HG03342 (cell line): ENCODE measurements at regions not wholly inside any gene's neighbourhood (a gene's known extent, or its start where the extent isn't known, plus 50 kb on each side); places are given as distances from the start of the nearest gene placed in this dataset.

Experiments used
- ATAC-seq: cut with Tn5 transposase; IDR thresholded peaks from one replicate; pipeline ENCODE4 v1.9.1; 2021; ENCODE audit warnings: mild to moderate bottlenecking, moderate library complexity; ENCODE audit not compliant: unreplicated experiment

DNA sequence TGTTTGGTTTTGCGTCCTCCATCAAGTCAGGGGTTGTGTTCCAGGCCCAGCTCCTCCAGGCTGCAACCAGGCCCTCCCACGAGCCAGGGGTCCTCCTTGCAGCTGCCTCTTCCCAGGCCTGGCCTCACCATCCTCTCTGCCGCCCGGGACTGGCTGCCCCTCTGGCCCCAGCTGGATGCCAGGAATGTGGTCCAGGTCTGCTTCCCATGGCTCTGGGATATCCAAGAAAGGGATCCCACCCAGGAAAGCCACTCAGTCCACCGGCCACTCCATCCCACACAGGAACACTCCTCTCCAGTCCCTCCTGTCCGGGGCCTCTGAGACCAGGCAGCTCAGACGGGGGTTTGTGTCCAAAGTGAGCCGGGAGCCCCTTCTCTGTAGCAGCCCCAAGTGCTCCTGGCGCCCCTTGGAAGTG lies 336.4 kb downstream of the BRD1 start:
- no peak for ATAC-seq

GRCh38 chr22:49490692-49491091 lies 337.0 kb downstream of the BRD1 start:
- ATAC-seq: no peak

DNA sequence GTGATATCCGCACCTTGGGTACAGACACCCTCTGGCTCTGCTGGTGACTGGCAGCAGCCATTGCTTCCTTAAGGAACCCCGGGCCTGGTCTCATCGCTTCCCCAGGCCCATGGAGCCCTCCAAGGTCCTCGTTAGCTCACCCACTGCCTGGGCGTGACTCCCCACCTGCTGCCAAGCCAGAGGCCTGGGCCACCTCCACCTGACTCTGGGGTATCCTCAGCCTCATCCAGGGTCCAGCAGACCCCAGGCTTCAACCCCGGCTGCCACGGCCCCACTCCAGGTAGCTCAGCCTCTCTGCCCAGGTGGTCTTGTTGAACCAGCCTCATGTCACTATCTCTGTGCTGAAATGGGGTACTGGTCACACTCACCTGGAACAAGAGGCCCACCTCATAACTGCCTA lies 337.9 kb downstream of the BRD1 start:
- ATAC-seq: no peak

DNA sequence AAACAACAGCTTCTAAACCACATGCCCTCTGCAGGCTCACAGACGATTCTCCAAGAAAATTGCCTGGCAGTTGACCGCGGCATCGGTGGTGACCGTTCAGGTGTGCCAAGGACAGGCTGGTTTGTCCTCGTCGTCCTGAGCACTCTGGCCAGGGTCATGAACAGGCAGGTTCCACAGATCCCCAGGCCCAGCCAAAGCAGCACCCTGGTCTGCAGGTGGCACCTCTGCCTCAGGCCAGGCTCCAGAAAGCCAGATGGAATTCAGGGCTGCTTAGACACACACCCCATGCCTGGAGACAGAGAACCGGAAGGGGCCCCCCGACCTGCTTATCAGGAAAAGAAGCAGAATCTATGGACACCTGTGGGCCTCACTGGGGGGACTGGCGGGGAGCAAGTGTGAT lies 338.7 kb downstream of the BRD1 start:
- ATAC-seq: no peak

GRCh38 chr22:49487950-49488349 lies 339.7 kb downstream of the BRD1 start:
- no peak for ATAC-seq

DNA sequence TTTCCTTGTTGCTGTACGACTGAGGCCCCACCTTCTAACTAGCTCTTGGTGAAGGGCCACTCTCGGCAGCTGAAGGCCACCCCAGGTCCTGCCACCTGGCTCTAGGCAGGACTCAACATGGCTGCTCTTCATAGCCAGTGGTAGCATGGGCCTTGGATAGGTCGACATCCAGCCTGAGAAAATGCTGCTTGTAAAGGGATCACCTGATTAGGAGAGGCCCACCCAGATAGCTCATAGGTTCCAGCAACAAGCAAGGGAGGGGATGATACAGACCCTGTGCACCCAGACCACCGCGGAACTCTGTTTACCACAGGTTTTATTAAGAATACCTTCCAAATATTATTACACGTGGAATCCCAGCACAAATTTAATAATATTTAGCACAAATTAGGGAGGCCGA lies 341.4 kb downstream of the BRD1 start:
- no peak for ATAC-seq

GRCh38 chr22:49483946-49484345 lies 343.7 kb downstream of the BRD1 start:
- ATAC-seq: no peak

DNA sequence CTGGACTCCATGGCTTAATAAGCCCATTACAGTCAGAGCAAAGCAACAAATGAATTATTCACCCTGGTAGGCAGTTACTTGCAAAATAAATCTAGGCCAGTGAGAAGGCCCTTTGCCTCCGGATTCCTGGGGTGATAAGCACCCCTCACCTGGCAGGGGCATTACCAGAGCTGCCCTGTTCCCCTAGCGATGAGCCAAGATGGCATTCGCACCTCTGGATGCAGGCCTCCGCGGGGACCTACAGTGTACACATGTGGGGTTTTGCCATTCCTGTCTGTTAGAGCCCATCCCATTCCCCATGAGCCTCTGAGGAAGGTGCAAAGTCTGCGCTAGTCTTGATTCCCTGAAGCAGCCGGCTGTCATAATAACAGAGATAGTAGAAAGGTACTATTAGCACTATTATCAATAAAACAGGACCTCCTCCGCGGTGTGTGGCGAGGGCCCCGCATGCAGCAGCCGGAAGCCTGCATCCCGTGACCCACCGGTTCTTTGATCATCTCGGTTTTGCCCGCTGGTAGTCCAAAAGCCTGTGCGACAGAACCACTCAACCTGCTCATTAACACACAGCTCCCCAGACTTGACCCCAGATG lies 344.3 kb downstream of the BRD1 start:
- ATAC-seq: no peak

DNA sequence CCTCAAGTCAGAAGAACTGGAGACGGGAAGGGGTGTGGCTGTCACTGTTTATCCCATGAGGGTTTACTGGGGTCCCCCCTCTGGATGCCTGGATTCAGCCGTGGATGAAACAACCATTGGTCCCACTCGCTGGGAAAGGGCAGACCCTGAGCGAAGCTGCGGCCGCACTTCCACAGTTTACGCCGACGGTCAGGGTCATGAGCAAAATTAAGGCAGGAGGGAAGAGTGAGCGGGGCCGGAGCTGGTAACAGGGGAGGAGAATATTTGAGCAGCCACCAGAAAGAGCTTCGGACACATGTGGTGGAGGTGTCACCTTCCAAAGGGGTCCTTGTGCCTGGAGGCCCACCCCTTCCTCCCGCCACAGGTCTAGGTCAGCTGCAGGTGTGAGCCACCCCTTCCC lies 344.9 kb downstream of the BRD1 start:
- ATAC-seq: no peak

GRCh38 chr22:49481659-49482399 lies 345.8 kb downstream of the BRD1 start:
- no peak for ATAC-seq

DNA sequence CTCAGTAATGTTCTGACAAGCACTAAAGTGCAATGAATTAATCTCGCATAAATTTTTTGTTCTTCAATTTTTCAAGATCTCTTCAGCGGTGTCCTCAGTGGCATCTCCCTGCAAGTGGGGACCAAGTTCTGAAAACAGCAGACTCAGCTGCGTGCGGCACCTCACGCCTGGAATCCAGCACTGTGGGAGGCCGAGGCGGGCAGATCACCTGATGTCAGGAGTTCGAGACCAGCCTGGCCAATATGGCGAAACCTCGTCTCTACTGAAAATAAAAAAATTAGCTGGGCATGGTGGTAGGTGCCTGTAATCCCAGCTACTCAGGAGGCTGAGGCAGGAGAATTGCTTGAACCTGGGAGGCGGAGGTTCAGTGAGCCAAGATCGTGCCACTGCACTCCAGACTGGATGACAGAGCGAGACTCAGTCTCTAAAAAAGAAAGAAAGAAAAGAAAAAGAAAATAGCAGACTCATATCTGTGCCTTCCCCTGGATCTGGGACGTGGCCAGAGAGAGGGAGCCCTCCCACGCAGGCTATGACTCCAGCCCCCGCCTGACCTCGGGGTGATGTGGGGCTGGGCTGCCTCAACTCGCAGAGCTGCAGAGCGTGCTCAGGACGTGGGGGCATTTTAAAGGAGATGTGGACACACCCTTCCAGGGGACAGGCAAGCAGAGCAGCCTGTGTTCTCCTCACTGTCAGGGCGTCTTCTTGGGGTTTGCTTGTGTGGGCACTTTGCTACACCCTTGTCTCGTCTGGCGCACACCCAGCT lies 346.6 kb downstream of the BRD1 start:
- ATAC-seq: no peak

GRCh38 chr22:49480331-49480730 lies 347.3 kb downstream of the BRD1 start:
- ATAC-seq: no peak

DNA sequence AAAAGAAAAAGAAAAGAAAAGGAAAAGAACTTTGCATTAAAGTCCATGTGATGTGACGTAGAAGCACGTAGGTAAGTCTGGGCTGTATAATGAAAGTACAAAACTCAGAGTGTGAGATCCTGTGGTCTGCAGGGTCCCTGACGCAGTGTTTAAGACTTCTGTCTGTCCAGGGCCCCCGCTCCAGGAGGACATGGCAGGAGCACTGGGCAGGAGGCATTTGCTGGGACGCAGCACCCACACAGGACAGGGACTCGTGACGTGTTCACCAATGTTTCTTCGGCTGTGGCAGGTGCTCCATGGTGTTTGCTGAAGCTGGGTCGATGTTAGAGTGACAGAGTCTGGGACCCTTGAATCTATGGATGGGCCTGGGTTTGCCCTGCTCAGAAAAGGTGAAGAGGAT lies 348.1 kb downstream of the BRD1 start:
- no peak for ATAC-seq

GRCh38 chr22:49476800-49477400 lies 350.8 kb downstream of the BRD1 start:
- no peak for ATAC-seq

DNA sequence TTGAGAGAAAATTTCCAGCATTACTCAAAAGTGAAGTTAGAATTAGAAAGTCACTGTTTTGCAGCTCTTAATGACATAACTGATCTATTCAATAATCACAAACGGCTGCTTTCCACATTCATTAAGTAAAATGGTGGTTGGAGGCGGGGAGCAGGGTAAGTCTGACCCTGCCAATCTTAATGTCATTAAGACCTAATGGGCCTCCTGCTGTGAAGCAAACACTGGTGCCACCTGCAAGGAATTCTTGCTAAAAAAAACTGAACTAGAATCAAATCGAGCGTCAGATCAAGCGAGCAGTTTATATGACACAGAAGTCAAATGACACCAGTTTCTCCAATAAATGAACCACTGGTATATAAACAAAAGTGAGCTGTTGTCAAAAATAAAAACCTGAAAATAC lies 351.5 kb downstream of the BRD1 start:
- ATAC-seq: no peak

DNA sequence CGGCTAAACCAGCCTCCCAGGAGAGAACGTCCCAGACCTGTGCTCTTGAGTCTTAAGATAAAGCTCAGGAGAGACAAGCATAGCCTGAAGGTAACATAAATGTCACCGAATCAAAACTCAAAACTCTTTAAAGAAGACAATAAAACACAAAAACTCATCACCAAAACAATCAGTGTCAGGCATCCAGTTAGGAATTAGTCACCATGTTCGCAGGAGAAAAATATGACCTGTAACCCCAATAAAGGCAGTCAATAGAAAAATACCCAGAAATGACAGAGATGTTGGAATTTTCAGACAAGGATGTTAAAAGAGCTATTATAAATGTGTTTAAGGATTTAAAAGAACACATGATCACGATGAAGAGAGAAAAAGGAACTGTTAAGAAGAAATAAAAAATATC lies 352.4 kb downstream of the BRD1 start:
- ATAC-seq: no peak

DNA sequence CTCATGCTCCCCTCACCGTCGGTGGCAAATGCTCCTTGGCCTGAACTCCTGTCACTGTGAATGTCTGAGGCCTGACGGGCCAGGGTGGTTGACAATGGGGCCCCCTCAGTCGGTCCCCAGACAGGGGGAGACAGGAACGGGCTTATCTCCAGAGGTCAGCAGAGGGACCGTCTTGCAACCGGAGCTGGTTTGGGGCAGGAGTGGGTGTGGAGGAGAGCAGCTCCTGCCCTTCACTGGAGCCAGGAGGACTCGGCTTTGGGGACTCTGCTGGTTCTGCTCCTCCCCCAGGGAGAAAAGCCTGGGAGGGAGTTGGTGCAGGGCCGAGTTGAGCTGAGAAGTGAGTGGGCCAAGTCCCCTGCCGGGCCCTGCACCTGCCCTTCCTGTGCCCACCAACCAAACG lies 354.4 kb downstream of the BRD1 start:
- ATAC-seq: no peak

DNA sequence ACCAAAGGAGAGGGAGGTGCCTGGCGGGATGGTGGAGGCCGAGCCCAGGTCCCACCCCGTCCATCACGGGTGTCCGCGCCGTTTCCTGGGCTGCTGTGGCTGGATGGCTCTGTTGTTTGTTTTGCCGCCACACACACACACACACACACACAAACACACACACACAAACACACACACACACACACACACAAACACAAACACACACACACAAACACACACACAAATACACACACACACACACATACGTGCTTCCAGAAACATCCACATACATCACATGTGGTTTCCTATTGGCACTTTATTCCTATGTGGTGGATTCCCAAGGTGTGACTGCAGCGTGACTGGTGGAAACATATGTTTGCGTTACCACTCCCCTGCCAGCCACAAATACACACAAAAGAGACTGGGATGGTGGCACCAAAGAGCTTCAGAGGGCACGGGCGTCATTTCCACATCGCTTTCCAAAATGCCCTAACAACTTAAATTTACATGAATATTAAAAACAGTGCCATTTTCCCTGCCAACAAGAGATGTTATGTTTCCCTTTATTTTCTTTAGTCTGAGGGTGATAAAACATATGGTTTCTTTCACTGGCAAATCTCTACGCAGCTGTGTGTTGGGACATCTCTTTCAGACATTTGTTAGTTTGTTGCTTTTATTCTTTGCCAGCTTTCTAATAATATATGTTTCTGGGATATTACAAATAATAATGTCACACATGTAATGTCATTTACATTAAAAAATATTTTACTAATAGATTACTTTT lies 356.8 kb downstream of the BRD1 start:
- no peak for ATAC-seq

DNA sequence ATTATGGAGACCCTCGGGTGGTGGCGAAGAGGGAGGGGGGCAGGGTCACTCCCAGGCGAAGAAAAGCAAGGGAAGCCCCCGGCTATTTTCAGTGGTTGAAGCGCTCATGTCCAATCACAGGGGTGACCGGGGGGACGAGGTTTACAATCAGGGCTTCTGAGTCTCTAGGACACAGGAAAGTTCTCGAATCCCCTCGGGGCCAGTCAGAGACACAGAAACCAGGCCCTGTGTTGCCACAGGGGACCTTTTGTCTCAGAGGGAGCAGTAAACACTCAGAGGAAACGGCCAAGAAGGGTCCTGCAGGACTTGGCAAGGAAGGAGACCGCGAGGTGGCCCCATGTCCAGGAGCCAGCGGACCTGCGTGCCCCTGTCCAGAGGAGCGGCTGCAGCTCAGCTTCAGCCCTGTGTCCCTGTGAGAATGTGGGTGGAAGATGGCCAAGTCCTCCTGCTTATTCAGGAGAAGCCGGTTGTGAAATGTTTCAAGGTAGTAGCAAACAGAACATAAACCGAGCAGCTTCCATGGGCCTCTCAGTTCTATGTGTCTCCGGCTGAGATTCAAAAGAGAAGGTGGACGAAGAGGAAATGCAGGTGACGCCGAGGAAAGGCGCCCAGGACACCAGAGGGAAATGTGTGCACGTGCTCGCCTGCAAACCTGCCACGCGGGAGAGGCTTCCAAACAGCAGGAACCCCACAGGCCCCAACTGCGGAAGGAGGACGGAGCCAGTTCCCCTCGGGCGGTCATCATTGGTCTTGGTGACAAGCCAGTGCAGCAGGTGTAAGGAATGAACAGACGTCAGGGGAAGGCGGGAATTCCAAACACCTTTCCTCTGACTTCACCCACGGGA lies 357.6 kb downstream of the BRD1 start:
- no peak for ATAC-seq
